GM21786 (cell line): ENCODE measurements at regions not wholly inside any gene's neighbourhood (a gene's known extent, or its start where the extent isn't known, plus 50 kb on each side); places are given as distances from the start of the nearest gene placed in this dataset.

Experiments
- ATAC-seq: cut with Tn5 transposase; IDR thresholded peaks from one replicate; pipeline ENCODE4 v1.9.1; 2021; ENCODE audit not compliant: unreplicated experiment

DNA sequence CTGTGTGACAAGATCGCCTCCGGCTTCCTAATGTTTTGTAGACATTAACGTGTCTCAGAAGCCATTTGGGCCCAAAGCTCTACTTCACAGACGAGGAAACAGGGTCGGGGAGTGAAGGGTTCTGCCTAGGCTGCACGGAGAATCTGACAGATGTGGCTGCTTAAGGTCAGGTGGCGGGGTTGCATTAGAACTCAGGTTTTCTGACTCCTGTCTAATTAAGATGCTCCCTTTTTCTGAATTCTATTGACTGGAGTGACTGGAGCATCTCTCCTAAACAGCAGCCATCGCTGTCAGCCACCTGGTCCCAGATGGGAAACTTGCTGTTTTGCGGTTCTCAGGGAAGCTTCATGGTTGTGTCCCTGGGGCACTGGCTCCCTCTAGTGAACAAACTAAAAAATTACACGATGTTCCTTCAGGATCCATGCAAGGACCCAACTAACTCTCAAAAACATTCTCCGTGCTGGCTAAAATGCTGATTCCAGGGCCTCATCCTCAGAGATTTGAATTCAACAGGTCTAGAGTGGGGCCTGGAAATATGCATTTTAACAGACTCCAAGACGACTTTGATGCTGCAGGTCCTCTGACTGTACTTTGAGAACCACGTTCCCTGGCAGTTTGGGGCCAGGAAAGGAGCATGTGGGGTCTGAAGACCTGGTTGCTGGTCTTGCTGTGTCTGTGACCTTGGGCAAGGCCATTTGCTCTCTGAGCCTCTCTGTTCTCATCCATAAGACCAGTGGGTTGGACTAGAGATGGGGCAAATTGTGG is 117.4 kb downstream of the IRF8 start:
- no peak for ATAC-seq

DNA sequence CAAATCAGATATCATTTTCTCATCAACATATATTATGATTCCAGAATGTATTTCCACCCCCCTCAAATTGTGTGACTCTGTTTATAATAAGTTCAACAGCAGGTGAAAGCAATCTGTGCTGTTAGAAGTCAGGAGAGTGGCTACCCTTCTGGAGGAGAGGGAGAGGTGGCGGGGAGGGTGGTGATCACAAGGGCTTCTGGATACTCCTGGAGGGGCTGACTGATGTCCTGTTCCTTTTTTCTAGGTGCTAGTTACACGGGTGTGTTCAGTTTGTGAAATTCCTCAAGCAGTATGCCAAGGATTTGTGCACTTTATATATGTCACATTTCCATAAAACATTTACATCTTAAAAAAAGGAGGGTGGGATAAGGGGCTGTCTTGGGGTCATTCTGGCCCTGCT is 119.1 kb downstream of the IRF8 start:
- ATAC-seq, result no peak

DNA sequence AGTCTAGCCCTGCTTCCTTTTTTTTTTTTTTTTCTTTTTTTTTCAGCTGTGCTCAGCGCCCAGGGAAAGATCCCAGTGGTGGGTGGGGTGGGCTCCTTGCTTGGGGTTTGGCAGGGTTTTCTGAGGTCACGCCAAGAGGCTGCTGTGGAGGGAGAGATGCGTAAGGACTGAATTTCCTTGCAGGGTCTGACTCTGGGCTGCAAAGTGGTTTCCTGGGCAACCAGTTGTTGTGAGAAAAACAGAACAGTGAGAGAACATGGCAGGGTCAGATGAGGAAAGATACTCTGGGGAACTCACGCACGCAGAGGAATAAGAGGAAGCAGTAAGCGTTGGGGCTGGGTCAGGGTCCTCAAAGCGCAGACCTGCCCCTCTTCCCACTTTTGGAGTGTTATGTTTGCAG is 119.5 kb downstream of the IRF8 start:
- no peak for ATAC-seq

DNA sequence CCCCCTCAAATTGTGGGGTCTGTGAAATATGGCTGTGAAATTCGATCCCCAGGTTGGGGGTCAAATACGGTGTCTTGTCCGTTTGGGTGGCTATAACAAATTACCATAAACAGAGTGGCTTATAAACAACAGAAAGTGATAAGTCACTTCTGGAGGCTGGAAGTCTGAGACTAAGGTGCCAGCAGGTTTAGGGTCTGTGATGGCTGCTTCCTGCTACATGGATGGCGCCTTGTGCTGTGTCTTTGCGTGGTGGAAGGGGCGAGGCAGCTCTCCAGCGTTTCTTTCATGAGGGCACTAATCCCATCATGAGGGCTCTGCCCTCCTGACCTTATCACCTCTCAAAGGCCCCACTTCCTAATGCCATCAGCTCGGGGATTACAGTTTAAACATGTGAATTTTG is 120.0 kb downstream of the IRF8 start:
- no peak for ATAC-seq

DNA sequence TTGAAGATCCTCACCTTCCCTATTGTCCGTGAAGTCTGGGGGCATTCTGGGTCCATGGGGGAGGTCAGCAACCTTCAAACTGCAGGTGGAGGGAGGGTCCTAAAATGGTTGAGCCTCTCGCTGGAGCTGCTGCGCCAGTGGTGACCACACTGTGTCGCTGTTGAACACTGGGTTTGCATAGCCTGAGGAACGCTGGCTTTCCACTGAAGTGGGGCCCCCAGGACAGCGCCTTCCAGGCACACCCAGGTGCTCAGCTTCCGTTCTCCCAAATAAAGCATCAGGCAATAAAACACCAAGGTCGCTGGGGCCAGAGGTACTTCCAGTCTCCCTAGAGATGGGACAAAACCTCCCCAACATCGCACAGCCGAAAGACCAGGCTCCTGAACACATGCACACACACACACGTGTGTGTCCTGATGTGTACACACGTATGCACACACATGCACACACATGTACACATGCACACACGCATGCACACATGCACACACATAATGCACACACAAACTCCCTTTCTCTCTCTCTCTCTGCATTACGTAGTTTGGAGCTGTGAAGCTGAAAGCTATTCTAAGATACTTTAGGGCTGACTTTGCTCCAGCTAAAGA is 120.6 kb downstream of the IRF8 start:
- no peak for ATAC-seq

DNA sequence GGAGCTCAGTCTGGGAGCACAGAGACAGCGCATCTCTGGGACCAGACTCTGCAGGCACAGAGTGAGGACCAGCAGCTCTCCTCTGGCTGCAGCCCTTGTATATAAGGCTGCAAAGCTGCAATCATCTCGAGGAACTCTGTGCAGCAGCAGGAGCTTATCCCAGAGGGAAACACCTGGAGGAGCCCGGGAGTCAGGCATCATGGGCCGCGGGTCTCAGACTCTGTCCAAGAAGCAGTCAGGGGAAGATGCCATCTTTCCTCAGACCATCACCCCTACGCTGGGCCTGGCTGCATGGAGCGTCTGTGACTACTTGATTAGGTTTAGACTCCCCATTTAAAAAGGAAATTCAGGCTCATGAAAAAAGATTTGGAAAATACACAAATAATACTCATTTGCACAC is 122.0 kb downstream of the IRF8 start:
- no peak for ATAC-seq

DNA sequence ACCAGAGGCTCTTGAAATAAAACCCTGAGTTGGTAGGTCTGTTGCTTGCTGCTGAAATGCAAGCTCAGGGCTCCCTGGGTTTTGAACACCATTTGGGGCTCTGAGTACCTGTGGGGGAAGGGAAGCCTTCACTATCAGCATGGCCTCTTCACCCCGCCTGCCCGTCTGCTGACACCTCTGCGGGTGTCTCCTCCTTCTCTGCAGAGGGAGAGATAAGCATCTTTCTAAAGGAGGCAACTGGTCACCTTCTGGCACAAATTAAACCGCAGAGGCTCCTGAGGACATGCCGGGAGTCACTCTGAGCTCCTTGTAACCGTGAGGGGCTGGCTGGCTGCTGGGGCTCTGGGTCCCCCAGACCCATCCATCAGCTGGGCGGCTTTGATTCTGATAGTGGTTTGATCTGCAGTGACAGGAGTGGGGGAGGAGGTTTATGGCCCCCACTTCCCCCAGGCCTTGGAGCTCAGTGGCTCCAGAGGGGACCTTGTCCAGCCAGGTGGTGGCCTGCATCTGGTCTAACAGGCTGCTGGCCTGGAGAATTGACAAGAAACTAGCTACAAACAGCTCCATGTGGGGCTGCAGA is 123.5 kb downstream of the IRF8 start:
- ATAC-seq, result no peak

DNA sequence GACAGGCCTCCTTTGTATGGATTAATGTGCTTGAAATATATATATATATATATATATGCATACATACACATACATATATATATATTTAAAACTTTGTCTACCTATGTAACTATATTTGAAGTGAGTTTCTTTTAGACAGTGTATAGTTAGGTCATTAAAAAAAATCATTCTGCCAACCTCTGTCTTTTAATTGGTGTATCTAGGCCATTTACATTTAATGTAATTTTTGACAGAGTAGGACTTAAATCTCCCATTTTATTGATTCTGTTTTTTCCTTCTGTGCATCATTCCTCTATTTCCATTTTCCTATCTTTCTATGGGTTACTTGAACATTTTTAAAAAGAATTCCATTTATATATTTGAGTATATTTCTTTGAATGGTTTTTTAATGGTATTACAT is 125.2 kb downstream of the IRF8 start:
- no peak for ATAC-seq

DNA sequence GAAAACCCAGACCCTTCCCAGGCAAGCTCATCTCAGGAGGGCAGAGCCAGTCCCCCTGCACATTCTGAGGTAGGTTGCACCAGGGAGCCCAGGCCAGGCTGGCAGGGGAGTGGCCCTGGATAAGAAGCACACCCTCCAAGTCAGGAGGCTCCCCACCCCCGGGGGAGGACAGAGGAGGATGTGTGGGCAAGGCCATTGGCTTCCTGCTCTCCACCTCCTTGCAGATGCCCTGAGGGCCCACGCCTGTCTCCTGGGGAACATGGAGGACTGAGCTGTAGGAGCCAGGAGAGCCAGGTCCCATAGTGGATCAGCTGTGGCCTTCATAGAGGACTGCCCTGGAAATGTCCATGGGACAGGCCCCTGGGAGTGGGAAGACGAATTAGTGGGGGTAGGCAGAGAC is 126.7 kb downstream of the IRF8 start:
- ATAC-seq, result no peak

DNA sequence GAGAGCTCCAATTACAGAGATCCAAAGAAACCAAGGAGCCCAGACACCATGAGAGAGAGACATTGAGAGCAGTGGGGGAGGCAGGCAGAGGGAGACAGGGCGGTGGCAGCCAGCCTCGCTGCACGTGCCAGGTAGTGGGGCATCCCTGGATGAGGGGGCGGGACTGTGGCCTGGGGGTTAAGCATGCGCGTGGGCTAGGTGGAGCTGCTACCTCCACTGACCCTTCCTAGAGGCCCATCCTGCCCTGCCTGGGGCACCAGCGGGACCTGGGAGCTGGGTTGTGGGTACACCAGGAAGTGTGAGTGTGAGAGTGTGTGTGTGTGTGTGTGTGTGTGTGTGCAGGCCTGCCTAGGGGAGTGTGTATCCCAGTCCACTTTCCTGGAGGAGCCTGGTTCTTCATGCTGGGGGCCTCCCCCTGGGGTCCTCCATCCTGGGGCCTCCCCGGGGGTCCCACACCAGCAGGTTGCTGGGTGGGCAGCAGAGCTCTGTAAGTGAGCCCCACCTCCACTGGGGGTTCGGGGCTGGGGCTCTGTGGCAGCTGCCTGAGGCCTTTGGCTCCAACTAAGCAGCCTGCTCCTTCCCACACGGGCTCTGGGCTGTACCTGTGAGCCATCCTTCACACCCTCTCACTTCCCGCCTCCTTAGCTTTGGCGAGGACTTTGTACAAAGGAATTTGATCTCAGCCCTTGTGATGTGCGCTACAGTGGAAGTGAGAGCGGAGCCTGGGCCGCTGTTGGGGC is 127.4 kb downstream of the IRF8 start:
- no peak for ATAC-seq

DNA sequence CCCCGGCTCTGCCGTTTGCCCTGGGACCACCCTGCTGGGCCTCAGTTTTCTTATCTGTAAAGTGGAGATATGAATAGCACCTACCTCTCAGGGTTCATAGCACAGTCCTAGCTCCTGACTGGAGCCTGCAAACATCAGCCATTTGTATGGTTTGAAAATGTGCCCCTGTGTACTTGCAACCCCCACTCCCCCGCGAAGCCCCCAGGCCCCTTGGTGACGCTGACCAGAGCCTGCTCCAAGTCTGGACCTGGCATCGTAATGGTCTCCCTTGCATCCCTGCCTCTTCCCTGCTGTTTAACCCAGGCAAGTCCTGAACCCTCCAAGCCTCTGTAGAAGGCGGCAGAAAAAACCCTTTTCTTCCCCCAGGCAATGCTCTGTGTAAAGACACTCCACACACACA is 128.0 kb downstream of the IRF8 start:
- ATAC-seq, result no peak

DNA sequence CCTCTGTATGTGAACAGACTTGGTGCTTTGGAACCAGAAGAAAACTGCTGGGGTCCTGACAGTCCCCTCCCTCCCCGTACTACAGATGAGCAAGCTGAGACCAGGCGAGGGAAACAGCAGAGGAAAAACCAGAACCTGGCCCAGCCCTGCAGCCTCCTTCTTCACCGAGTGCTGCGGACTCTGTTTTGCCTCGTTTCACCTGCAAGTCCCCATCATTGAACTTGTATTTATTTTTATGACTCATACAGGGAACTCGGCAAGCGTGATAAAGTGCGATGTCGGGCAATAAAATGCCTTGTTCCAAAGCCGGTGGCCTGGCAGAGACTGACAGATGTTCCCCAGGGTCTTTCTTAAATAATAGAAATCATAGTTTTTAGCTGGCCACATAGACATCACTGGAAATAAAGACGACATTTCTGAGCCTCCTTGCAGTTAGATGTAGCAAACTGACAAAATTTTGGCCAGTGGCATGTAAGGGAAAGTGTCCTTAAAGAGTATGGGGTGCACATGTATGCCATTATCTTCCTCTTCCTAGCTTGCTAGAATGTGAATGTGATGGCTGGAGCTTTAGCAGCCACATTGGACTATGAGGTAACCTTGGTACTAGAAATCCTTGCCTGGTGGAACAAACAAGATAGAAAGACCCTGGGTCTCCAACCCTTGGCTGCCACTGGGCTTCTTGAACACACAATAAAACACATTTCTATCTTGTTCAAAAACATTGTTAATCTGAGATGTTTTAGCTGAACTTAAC is 128.6 kb downstream of the IRF8 start:
- ATAC-seq, result no peak

DNA sequence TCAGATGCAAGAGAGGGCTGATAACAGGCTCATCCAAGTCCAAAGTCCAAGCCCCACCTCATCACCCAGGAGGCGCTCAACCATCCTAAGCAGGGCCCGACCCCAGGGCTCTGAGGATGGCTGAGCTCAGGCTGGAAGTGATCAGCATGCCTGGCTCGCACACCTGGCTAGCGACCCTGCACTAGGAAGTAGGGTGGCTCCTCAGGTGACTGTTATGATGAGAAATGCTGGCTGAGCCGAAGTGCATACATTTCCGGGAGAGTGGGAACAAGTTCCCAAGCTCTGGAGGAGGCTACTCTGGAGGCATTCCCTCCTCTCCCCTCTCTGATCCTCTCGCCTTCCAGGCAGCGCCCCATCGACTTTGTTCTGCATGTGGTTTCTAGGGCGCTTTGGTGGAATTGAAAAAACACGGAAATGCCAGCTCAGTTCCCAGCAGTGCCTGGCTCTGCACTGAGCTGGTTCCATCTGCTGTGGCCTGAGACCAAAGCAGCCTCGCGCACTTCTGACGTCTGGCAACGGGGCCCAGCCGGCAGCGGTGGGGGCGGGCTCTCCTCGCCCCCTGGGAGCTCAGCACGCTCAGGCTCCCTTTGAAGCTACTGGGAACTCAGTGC is 130.3 kb downstream of the IRF8 start:
- ATAC-seq, result no peak

DNA sequence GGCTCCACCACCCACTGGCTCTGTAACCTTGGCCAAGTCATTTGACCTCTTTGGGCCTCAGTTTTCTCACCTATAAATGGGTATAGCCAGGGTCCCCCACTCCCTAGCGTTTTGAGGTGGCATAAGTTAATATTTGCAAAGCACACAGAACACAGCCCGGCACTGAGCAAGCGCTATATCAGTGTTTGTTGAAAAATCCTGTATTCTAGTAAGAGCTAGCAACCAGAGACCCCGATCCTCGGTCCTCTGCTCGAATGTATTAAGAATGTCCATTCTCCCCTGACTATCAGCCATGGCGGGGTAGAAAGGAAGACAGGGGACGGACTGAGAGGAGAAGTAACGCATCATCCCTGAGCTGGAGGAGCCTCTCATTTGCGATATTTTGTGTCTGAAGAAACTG is 131.2 kb downstream of the IRF8 start:
- no peak for ATAC-seq

DNA sequence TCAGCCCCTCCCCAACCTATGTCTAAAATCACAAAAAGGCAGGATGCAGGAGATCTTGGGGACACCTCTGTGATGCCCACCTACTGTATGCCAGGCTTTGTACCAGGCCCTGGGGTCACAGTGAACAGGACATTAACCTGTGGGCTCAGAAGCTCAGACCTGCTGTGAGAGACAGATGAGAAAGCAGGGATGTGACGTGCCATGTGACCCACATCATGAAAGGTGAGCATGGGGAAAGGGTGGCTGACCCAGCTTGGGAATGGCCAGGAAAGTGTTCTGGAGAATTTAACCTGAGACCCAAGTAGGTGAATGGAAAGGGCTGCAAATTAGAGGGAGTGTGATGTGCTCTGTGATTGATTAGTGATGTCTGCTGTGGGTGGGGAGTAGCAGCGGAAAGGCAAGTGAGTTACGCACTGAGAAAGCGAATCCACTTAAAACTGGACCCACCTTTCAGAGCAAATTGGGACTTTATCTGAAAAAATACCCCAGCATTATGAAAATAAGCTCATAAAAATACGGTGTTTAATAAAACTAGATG is 132.2 kb downstream of the IRF8 start:
- no peak for ATAC-seq

DNA sequence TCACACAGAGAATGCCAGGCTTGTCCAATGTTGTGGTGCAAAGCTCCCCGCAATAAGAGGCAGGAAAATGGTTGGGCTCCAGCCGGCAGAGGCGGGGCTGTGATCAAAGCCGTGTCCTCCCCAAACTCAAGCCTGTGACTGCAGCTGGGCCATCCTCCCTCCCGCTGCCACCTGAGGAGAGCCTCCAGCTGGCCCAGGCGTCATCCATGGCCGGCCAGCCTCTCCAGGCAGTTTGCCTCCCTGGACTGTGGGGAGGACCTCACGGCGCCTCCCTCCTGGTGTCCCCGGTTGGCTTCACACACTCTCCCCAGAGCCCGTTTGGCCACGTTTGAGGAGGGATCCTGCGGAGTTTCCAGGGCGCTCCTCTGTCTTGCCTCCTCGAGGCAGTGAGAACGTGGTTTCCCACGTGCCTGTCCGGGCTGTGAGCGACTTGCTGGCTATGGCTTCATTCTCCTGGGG is 134.1 kb downstream of the IRF8 start:
- ATAC-seq, result no peak

DNA sequence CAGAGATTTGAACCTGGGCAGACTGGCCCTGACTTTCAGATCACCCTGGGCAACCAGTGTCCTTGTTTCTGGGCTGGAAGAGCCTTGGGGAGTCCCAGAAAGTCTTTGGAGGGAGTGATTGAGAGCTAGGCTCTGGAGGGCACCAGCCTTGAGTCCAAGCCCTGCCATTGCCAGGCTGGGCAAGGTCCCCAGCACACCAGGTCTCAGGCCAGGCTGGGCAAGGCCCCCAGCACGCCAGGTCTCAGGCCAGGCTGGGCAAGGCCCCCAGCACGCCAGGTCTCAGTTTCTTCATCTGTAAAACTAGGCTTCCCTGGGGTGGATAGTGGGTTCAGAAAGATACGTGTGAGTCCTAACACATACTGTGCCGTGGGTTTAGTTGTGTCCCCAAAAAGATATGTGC is 135.0 kb downstream of the IRF8 start:
- ATAC-seq, result no peak

DNA sequence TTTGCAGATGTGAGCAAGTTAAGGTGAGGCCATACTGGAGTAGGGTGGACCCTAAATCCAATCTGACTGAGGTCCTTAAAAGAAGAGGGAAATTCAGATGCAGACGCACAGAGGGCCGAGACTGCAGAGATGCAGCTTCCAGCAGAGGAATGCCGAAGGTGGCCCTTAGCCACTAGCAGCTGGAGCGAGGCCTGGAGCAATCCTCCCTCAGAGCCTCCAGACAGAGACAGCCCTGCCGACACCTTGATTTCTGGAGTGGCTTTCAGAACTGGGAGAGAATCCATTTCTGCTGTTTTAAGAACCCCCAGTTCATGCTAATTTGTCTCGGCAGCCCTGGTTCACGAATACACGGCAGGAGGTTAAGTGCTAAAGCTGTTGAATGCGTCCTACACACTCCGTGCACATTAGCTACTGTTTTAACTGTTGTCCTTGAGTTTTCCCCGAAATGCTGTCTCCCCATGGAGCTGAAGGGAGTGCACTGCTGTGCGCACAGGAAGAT is 135.5 kb downstream of the IRF8 start:
- no peak for ATAC-seq

DNA sequence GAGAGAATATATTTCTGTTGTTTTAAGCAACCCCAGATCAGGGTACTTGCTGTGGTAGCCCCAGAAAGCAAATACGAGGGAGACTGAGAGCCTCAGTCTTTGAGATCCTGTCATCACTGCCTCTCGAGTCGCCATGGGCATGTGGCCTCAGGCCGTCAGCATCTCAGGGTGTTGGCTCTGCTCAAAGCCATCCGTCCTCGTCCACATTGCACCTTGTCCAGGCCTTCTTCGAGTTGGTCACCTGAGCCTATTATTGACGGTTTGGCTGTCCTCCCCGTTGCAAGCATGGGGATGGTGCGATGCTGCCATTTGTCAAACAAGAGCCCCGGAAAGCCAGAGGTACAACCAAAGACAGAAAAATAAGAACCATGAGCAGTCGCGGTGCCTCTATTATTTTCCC is 136.9 kb downstream of the IRF8 start:
- ATAC-seq, result no peak
